Neural progenitor cell (in vitro differentiated cells): ENCODE measurements at regions not wholly inside any gene's neighbourhood (a gene's known extent, or its start where the extent isn't known, plus 50 kb on each side); places are given as distances from the start of the nearest gene placed in this dataset.

ENCODE experiments used
- EZH2 ChIP-seq: fragments of 200-600 bp; sonication (generic); IDR thresholded peaks from 2 replicates; pipeline ENCODE4 v1.6.1; 2017; ENCODE audit warnings: antibody characterized with exemption, mild to moderate bottlenecking, moderate library complexity
- EZH2phosphoT487 ChIP-seq: fragments of 200-600 bp; sonication (generic); IDR thresholded peaks from 2 replicates; pipeline ENCODE4 v1.6.1; 2017; ENCODE audit warnings: antibody characterized with exemption
- TF ChIP-seq, protein P1 (sequence below): fragments of 200-600 bp; sonication (generic); IDR thresholded peaks from 2 replicates; pipeline ENCODE4 v1.5.1; 2017; ENCODE audit warnings: antibody characterized with exemption, mild to moderate bottlenecking

DNA sequence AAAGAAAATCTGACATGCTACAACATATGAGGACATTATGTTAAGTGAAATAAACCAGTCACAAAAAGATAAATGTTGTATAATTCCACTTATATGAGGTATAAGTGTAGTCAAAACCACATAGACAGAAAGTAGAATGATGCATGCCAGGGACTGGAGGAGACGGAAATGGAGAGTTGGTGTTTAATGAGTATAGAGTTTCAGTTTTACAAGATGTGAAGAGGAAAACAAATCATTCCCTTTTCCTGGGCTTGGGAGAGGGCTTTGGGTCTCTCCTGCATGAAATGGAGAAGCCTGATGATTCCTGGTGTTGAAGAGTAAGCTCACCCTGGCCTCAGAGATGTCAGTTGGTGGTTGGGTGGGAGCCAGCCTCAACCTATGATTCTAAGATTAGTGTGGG, 158.4 kb upstream of the PLXNC1 start:
- TF ChIP-seq EZH2phosphoT487 (no peak), EZH2 (no peak)
- TF ChIP-seq, protein P1, sequence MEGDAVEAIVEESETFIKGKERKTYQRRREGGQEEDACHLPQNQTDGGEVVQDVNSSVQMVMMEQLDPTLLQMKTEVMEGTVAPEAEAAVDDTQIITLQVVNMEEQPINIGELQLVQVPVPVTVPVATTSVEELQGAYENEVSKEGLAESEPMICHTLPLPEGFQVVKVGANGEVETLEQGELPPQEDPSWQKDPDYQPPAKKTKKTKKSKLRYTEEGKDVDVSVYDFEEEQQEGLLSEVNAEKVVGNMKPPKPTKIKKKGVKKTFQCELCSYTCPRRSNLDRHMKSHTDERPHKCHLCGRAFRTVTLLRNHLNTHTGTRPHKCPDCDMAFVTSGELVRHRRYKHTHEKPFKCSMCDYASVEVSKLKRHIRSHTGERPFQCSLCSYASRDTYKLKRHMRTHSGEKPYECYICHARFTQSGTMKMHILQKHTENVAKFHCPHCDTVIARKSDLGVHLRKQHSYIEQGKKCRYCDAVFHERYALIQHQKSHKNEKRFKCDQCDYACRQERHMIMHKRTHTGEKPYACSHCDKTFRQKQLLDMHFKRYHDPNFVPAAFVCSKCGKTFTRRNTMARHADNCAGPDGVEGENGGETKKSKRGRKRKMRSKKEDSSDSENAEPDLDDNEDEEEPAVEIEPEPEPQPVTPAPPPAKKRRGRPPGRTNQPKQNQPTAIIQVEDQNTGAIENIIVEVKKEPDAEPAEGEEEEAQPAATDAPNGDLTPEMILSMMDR = no peak
